HG03175 (cell line): ENCODE measurements at regions not wholly inside any gene's neighbourhood (a gene's known extent, or its start where the extent isn't known, plus 50 kb on each side); places are given as distances from the start of the nearest gene placed in this dataset.
"Not testable (repeated sequence)": the region's sequence is repeated elsewhere in the genome, so short reads cannot be mapped to it uniquely, and the experiment has no call there.

Experiments used
- ATAC-seq: cut with Tn5 transposase; IDR thresholded peaks from one replicate; pipeline ENCODE4 v1.9.1; 2021; ENCODE audit warnings: mild to moderate bottlenecking, moderate library complexity; ENCODE audit not compliant: unreplicated experiment

GRCh38 chr1:170375082-170375723 lies 156.8 kb upstream of the GORAB start:
- no peak for ATAC-seq

GRCh38 chr1:170376801-170377385 lies 155.1 kb upstream of the GORAB start:
- no peak for ATAC-seq

- ATAC-seq, result peak; percentile 75
Observed at GRCh38 chr1:170377440-170377839, 154.5 kb upstream of the GORAB start.

- no peak for ATAC-seq
Observed at GRCh38 chr1:170377896-170378634, 153.9 kb upstream of the GORAB start.

GRCh38 chr1:170385750-170386149 lies 146.2 kb upstream of the GORAB start:
- ATAC-seq, result no peak

GRCh38 chr1:170388489-170388888 lies 143.5 kb upstream of the GORAB start:
- no peak for ATAC-seq

- ATAC-seq, result no peak
Observed at GRCh38 chr1:170395149-170395548, 136.8 kb upstream of the GORAB start.

- ATAC-seq, result no peak
Observed at GRCh38 chr1:170397061-170397460, 134.9 kb upstream of the GORAB start.

GRCh38 chr1:170402476-170403311 lies 129.3 kb upstream of the GORAB start:
- no peak for ATAC-seq

GRCh38 chr1:170407138-170407537 lies 124.8 kb upstream of the GORAB start:
- no peak for ATAC-seq

GRCh38 chr1:170407581-170407980 lies 124.4 kb upstream of the GORAB start:
- no peak for ATAC-seq

- ATAC-seq, result no peak
Observed at GRCh38 chr1:170410401-170411166, 121.4 kb upstream of the GORAB start.

GRCh38 chr1:170414989-170415709 lies 116.8 kb upstream of the GORAB start:
- no peak for ATAC-seq

- ATAC-seq, result no peak
Observed at GRCh38 chr1:170415710-170416372, 116.1 kb upstream of the GORAB start.

- ATAC-seq, result no peak
Observed at GRCh38 chr1:170424346-170424745, 107.6 kb upstream of the GORAB start.

- ATAC-seq, result no peak
Observed at GRCh38 chr1:170426596-170426995, 105.4 kb upstream of the GORAB start.

GRCh38 chr1:170427002-170427401 lies 105.0 kb upstream of the GORAB start:
- not testable (repeated sequence) for ATAC-seq

- no peak for ATAC-seq
Observed at GRCh38 chr1:170436928-170437327, 95.0 kb upstream of the GORAB start.

GRCh38 chr1:170445096-170445495 lies 86.9 kb upstream of the GORAB start:
- ATAC-seq, result no peak
